WTC11 (cell line): ENCODE measurements at regions not wholly inside any gene's neighbourhood (a gene's known extent, or its start where the extent isn't known, plus 50 kb on each side); places are given as distances from the start of the nearest gene placed in this dataset.

Experiments
- ZNF121 ChIP-seq: sonication (generic); formaldehyde crosslinking; IDR thresholded peaks from 2 replicates; pipeline ENCODE4 v1.8.0; 2023; ENCODE audit warnings: missing genetic modification reagents
- ZNF219 ChIP-seq: sonication (generic); formaldehyde crosslinking; IDR thresholded peaks from 2 replicates; pipeline ENCODE4 v1.8.0; 2023; ENCODE audit warnings: missing genetic modification reagents, mild to moderate bottlenecking, borderline replicate concordance

GRCh38 chr18:67608191-67608590 is 91.7 kb upstream of the DSEL start:
- TF ChIP-seq ZNF121 (CRISPR knock-in tag): no peak
- TF ChIP-seq ZNF219 (CRISPR knock-in tag): no peak
